ENCODE measurements at regions not wholly inside any gene's neighbourhood (a gene's known extent, or its start where the extent isn't known, plus 50 kb on each side); places are given as distances from the start of the nearest gene placed in this dataset.

DNA sequence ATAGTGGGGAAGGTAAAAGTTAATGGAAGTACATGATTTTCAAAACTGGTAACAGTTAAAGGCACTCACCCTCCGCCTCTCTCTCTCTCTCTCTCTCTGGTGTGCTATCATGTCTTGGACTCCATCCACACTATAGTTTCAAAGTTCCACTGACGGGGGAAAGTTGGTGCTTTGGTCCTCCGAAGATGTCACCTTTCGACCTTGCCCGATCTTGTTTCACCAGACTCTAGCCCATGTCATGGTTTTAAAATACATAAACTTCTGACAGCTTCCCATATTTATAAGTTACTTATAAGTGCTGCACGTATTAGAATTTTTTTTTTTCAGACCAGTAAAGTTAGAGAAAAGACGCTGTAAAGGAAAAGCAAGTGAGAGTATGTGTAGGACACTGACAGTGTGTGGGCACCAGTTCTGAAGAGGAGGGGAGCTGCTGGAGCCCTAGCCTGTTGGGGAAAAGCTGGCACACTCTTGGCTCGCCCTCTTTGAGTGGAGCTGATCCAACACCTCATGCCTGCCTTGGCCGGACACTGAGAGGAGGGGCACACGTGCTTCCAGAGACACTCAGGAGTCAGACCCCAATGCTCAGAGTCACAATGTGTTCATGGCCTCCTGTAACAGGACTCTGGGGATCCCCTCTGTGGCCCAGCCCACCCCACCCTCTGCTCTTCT, 200.5 kb upstream of the TPM1 start:
- no peaks in the 10 kb centered on the region for H3K27me3 Mint-ChIP-seq (ENCODE audit: unreplicated experiment)
- peaks cover 48% of the 10 kb centered on the region for H3K4me1 Mint-ChIP-seq (ENCODE audit: low read depth, unreplicated experiment)
- intact Hi-C loops (cut with micrococcal nuclease; ENCODE audit: unreplicated experiment), result no loop called here
- peak overlapping the region; percentile 0 for H3K27ac Mint-ChIP-seq (ENCODE audit: unreplicated experiment)
- TF ChIP-seq, protein P1, sequence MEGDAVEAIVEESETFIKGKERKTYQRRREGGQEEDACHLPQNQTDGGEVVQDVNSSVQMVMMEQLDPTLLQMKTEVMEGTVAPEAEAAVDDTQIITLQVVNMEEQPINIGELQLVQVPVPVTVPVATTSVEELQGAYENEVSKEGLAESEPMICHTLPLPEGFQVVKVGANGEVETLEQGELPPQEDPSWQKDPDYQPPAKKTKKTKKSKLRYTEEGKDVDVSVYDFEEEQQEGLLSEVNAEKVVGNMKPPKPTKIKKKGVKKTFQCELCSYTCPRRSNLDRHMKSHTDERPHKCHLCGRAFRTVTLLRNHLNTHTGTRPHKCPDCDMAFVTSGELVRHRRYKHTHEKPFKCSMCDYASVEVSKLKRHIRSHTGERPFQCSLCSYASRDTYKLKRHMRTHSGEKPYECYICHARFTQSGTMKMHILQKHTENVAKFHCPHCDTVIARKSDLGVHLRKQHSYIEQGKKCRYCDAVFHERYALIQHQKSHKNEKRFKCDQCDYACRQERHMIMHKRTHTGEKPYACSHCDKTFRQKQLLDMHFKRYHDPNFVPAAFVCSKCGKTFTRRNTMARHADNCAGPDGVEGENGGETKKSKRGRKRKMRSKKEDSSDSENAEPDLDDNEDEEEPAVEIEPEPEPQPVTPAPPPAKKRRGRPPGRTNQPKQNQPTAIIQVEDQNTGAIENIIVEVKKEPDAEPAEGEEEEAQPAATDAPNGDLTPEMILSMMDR (IDR thresholded peaks at IDR 0.05; ENCODE audit: unreplicated experiment), result no peak
- BruUV-seq (replicated peaks), result no TSS peak
- peaks cover 8% of the 10 kb centered on the region for H3K36me3 Mint-ChIP-seq (ENCODE audit: insufficient read depth, unreplicated experiment)
- no peaks in the 10 kb centered on the region for H3K9me3 Mint-ChIP-seq (ENCODE audit: low read depth, unreplicated experiment)
- no peak for DNase-seq
- H3K4me3 Mint-ChIP-seq (ENCODE audit: low read depth, unreplicated experiment), result no peak overlapping the region
- CTCF ChIA-PET, result interaction anchor here (0.6 to 1.0 kb wide), 2 partner anchors 28 to 204 kb away, joined by 3 to 4 read pairs; no protein-coding TSS in a partner anchor

DNA sequence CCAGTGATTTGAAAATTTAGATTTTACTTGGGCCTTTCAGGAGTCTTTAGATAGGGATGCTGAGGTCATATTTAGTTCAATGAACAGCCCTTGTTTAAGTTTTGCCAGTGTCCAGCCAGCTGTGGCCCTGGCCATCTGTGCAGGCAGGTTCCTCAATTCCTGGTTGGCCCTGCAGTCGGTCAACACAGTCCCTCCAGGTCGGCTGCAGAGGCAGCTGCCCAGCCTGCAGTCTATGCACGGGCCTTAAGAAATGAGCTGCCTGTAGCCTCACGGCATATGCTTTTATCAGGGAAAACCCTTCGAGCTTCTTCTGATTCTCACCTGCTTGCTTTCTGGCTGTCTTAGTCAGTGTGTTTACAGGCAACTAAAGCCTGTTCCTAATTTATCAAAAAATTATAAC, 199.2 kb upstream of the TPM1 start:
- H3K4me1 Mint-ChIP-seq (ENCODE audit: low read depth, unreplicated experiment), result peaks cover 59% of the 10 kb centered on the region
- H3K27ac Mint-ChIP-seq (ENCODE audit: unreplicated experiment), result no peak overlapping the region
- H3K27me3 Mint-ChIP-seq (ENCODE audit: unreplicated experiment), result no peaks in the 10 kb centered on the region
- BruUV-seq (replicated peaks), result no TSS peak
- CTCF ChIA-PET, result interaction anchor here (0.6 kb wide), 1 partner anchor 52 kb away, joined by 3 read pairs; no protein-coding TSS in a partner anchor
- H3K36me3 Mint-ChIP-seq (ENCODE audit: insufficient read depth, unreplicated experiment), result peaks cover 8% of the 10 kb centered on the region
- no peaks in the 10 kb centered on the region for H3K9me3 Mint-ChIP-seq (ENCODE audit: low read depth, unreplicated experiment)
- intact Hi-C loops (cut with micrococcal nuclease; ENCODE audit: unreplicated experiment), result no loop called here
- TF ChIP-seq, protein P1 (IDR thresholded peaks at IDR 0.05; ENCODE audit: unreplicated experiment), result no peak
- no peak for DNase-seq
- H3K4me3 Mint-ChIP-seq (ENCODE audit: low read depth, unreplicated experiment), result no peak overlapping the region

DNA sequence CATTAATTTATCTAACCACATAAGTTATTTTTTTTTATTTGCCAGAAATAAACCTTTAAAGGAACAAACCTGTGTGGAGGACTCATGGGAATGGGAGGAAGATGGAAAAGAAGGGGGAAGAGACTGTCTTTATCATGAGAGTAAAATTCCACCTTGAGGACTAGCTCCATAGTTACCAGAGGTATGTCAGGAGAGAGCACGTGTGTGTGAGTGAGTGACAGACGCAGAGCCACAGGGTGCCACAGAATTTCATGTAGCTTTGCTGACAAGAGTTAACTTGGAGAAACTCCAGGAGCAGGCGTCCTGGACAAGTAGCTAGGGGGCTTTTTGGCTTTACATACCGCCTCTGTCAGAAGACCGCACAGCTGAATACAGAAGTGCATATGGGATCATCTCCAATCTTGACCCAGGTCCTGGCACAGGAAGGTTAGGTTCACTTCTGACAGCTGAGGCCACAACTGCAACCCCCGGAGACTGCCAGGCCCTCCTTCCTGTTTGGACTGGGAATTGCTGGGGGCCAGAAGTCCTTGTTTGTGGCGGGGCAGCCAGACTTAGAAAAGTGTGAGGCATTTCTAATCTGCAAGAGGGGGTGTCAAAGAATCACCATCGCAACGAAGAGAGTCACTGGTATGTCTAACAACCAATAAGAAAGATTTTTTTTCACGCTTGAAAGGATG, 197.8 kb upstream of the TPM1 start:
- H3K36me3 Mint-ChIP-seq (ENCODE audit: insufficient read depth, unreplicated experiment), result peaks cover 8% of the 10 kb centered on the region
- no peak overlapping the region for H3K27ac Mint-ChIP-seq (ENCODE audit: unreplicated experiment)
- CTCF ChIA-PET, result interaction anchor here (0.6 to 1.2 kb wide), 3 partner anchors 32 to 208 kb away, joined by 3 read pairs; no protein-coding TSS in a partner anchor
- peaks cover 73% of the 10 kb centered on the region for H3K4me1 Mint-ChIP-seq (ENCODE audit: low read depth, unreplicated experiment)
- BruUV-seq (replicated peaks), result no TSS peak
- TF ChIP-seq, protein P1 (IDR thresholded peaks at IDR 0.05; ENCODE audit: unreplicated experiment), result no peak
- no peak for DNase-seq
- H3K9me3 Mint-ChIP-seq (ENCODE audit: low read depth, unreplicated experiment), result no peaks in the 10 kb centered on the region
- H3K27me3 Mint-ChIP-seq (ENCODE audit: unreplicated experiment), result no peaks in the 10 kb centered on the region
- H3K4me3 Mint-ChIP-seq (ENCODE audit: low read depth, unreplicated experiment), result no peak overlapping the region
- intact Hi-C loops (cut with micrococcal nuclease; ENCODE audit: unreplicated experiment), result loop anchor here (5.0 kb wide), 1 partner anchor 248 kb away; no protein-coding TSS in a partner anchor

DNA sequence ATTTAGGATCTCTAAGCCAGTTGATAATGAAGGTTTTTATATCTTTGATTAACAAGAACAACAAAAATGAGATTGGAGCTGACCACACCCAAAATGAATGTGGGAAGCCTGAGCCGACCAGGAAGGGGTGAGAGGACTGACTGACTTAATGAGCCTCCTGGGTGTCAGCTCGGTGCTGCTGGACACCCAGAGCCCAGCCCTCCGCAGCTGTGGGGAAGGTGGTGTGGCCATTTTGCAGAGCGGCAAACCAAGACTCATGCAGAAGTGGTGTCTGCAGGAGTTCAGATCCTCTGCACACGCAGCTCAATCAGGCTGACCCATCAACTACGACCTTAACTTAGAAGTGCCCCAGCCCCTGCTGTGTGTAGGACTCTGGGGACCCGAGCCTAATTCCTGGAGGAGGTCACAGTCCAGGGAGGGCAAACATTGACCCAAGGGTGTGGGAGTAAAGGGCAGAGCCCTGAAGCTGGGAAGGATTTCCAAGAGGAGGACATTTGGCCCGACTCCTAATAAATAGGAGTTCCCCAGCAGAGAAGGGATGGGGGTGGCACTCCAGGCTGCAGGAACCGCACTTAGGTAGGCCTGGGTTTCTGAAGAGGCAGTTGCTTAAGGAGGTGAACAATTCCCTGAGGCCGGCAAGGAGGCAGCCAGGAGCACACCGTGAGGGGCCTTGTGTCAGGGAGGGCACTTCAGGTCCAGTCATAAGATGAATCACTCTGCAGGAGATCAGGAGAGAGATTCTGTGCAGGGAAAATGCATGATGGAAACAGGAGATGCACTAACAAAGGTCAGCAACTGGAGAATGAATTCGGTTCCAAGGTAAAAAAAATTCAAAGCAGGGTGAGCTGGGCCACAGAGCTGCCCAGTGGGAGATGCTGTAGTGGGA, 197.1 kb upstream of the TPM1 start:
- Mint-ChIP-seq H3K36me3 (ENCODE audit: insufficient read depth, unreplicated experiment) (peaks cover 11% of the 10 kb centered on the region), H3K27ac (ENCODE audit: unreplicated experiment) (no peak overlapping the region), H3K4me3 (ENCODE audit: low read depth, unreplicated experiment) (no peak overlapping the region), H3K27me3 (ENCODE audit: unreplicated experiment) (no peaks in the 10 kb centered on the region), H3K9me3 (ENCODE audit: low read depth, unreplicated experiment) (no peaks in the 10 kb centered on the region), H3K4me1 (ENCODE audit: low read depth, unreplicated experiment) (peaks cover 80% of the 10 kb centered on the region)
- intact Hi-C loops (cut with micrococcal nuclease; ENCODE audit: unreplicated experiment), result loop anchor here (5.0 kb wide), 1 partner anchor 247 kb away; no protein-coding TSS in a partner anchor
- TF ChIP-seq, protein P1 (IDR thresholded peaks at IDR 0.05; ENCODE audit: unreplicated experiment), result no peak
- BruUV-seq (replicated peaks), result no TSS peak
- CTCF ChIA-PET, result interaction anchor here (0.6 to 1.2 kb wide), 3 partner anchors 33 to 207 kb away, joined by 3 read pairs; no protein-coding TSS in a partner anchor
- no peak for DNase-seq

All from Calu3 (cell line).